IPS-NIHi11 (cell line): ENCODE measurements at regions not wholly inside any gene's neighbourhood (a gene's known extent, or its start where the extent isn't known, plus 50 kb on each side); places are given as distances from the start of the nearest gene placed in this dataset.
"Not testable (repeated sequence)": the region's sequence is repeated elsewhere in the genome, so short reads cannot be mapped to it uniquely, and the experiment has no call there.

ENCODE experiments used
- DNase-seq: peaks from one replicate; pipeline ENCODE4 v3.0.0; 2012; ENCODE audit warnings: mixed read lengths, low spot score

- DNase-seq: no peak
Measured at GRCh38 chr5:2096887-2097505, 214.3 kb upstream of the IRX4 start.

- DNase-seq: no peak
Measured at GRCh38 chr5:2095011-2095410, 212.3 kb upstream of the IRX4 start.

- DNase-seq: no peak
Measured at GRCh38 chr5:2094616-2094995, 211.9 kb upstream of the IRX4 start.

GRCh38 chr5:2093859-2094615, 211.3 kb upstream of the IRX4 start:
- DNase-seq: no peak

- no peak for DNase-seq
Measured at GRCh38 chr5:2091921-2092320, 209.2 kb upstream of the IRX4 start.

GRCh38 chr5:2087980-2088379, 205.3 kb upstream of the IRX4 start:
- no peak for DNase-seq

- no peak for DNase-seq
Measured at GRCh38 chr5:2075365-2075764, 192.6 kb upstream of the IRX4 start.

- no peak for DNase-seq
Measured at GRCh38 chr5:2071562-2071961, 188.8 kb upstream of the IRX4 start.

- DNase-seq: not testable (repeated sequence)
Measured at GRCh38 chr5:2070787-2071186, 188.1 kb upstream of the IRX4 start.

GRCh38 chr5:2068531-2068930, 185.8 kb upstream of the IRX4 start:
- DNase-seq: no peak

- DNase-seq: no peak
Measured at GRCh38 chr5:2066373-2066772, 183.6 kb upstream of the IRX4 start.

GRCh38 chr5:2063380-2063779, 180.7 kb upstream of the IRX4 start:
- not testable (repeated sequence) for DNase-seq

GRCh38 chr5:2052687-2053086, 170.0 kb upstream of the IRX4 start:
- no peak for DNase-seq

GRCh38 chr5:2049876-2050275, 167.2 kb upstream of the IRX4 start:
- no peak for DNase-seq

- no peak for DNase-seq
Measured at GRCh38 chr5:2048664-2049063, 165.9 kb upstream of the IRX4 start.

GRCh38 chr5:2047341-2047927, 164.7 kb upstream of the IRX4 start:
- no peak for DNase-seq

GRCh38 chr5:2044041-2044440, 161.3 kb upstream of the IRX4 start:
- DNase-seq: no peak

- peak; percentile 25 for DNase-seq
Measured at GRCh38 chr5:2039180-2039531, 156.4 kb upstream of the IRX4 start.

- DNase-seq: peak; percentile 99
Measured at GRCh38 chr5:2038321-2039179, 155.8 kb upstream of the IRX4 start.

GRCh38 chr5:2036885-2037284, 154.2 kb upstream of the IRX4 start:
- DNase-seq: no peak

GRCh38 chr5:2032432-2032831, 149.7 kb upstream of the IRX4 start:
- DNase-seq: no peak

GRCh38 chr5:2031581-2031980, 148.9 kb upstream of the IRX4 start:
- no peak for DNase-seq

- DNase-seq: no peak
Measured at GRCh38 chr5:2030131-2030530, 147.4 kb upstream of the IRX4 start.
